ENCODE measurements at regions not wholly inside any gene's neighbourhood (a gene's known extent, or its start where the extent isn't known, plus 50 kb on each side); places are given as distances from the start of the nearest gene placed in this dataset.

DNA sequence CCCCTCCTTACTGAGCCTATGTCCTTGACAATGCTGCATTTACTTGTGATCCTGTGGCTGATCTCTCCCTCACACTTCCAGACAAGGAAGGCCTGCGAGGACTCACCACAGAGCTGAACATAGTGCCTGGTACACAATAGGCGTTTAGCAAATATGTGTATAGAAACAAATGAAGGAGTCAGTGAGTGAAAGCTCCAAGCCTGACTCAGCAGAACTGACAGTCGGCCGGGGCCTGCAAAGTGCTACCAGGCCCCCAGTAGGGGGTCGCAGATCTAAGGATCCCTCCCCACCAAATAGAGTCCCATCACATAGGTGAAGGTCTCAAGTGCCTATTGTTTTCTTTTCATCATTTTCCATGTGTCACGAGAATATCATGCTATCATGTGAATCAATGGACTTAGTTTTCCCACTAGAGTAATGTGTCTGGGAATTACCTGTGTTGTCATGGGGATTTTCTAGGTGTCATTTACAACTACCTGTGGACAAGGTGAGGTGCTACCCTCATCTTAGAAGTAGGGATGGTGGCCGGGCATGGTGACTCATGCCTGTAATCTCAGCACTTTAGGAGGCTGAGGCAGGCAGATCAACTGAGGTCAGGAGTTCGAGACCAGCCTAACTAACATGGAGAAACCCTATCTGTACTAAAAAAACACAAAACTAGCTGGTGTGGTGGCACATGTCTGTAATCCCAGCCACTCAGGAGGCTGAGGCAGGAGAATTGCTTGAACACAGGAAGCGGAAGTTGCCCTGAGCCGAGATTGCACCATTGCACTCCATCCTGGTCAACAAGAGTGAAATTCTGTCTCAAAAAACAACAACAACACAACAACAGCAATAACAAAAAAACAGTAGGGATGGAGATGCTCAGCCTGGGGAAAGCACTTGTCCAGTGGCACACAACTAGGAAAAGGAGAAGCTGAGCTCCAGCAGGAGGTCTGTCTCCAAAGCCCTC, 50.3 kb upstream of the CYP2A7 start:
- Histone ChIP-seq H3K79me2 (ENCODE audit: low read length) (no peaks in the 10 kb centered on the region), H3K4me1 (ENCODE audit: low read length) (no peaks in the 10 kb centered on the region), H3K9me3 (replicated peaks; ENCODE audit: insufficient read depth, low read length) (no peaks in the 10 kb centered on the region), H3K4me3 (ENCODE audit: low read length) (no peak overlapping the region), H3F3A (ENCODE audit: insufficient read depth, low read length) (no peaks in the 10 kb centered on the region), H3K27ac (ENCODE audit: low read length) (no peak overlapping the region), H3K36me3 (replicated peaks; ENCODE audit: insufficient read depth, low read length) (no peaks in the 10 kb centered on the region), H3K27me3 (replicated peaks; ENCODE audit: insufficient read depth, low read length) (peaks cover 69% of the 10 kb centered on the region), H3K4me2 (ENCODE audit: low read depth, low read length) (no peak overlapping the region), H3K9me2 (replicated peaks; ENCODE audit: insufficient read depth, low read length) (no peaks in the 10 kb centered on the region), H3K9ac (ENCODE audit: low read length) (no peak overlapping the region), H4K20me1 (ENCODE audit: insufficient read depth, low read length) (no peaks in the 10 kb centered on the region), H2AFZ (ENCODE audit: low read length) (no peak overlapping the region)
- DNase-seq: no peak
- TF ChIP-seq EZH2phosphoT487 (IDR thresholded peaks at IDR 0.05; ENCODE audit: low read length) (no peak), EZH2 (optimal IDR thresholded peaks at IDR 0.05; ENCODE audit: low read depth, low read length) (no peak), CTCF (IDR thresholded peaks at IDR 0.05; ENCODE audit: low read length) (no peak)

All from MM.1S (cell line).